IPS-18a (cell line): ENCODE measurements at regions not wholly inside any gene's neighbourhood (a gene's known extent, or its start where the extent isn't known, plus 50 kb on each side); places are given as distances from the start of the nearest gene placed in this dataset.

Experiments used
- H3K27ac ChIP-seq: one replicate; pipeline ENCODE4 v1.5.1; 2013; ENCODE audit warnings: low read length
- H3K27me3 ChIP-seq: one replicate; pipeline ENCODE4 v1.6.1; 2013; ENCODE audit warnings: mild to moderate bottlenecking, low read length; ENCODE audit not compliant: control insufficient read depth, insufficient read depth
- H3K36me3 ChIP-seq: one replicate; pipeline ENCODE4 v1.6.1; 2013; ENCODE audit warnings: low read depth, low read length; ENCODE audit not compliant: control insufficient read depth
- H3K4me1 ChIP-seq: one replicate; pipeline ENCODE4 v1.6.1; 2013; ENCODE audit warnings: low read depth, low read length; ENCODE audit not compliant: control insufficient read depth
- H3K4me3 ChIP-seq: one replicate; pipeline ENCODE4 v1.5.1; 2013; ENCODE audit warnings: low read length
- H3K9ac ChIP-seq: one replicate; pipeline ENCODE4 v1.6.1; 2013; ENCODE audit warnings: mild to moderate bottlenecking, low read length, moderate library complexity
- H3K9me3 ChIP-seq: one replicate; pipeline ENCODE4 v1.6.1; 2013; ENCODE audit warnings: low read depth, low read length; ENCODE audit not compliant: control insufficient read depth

DNA sequence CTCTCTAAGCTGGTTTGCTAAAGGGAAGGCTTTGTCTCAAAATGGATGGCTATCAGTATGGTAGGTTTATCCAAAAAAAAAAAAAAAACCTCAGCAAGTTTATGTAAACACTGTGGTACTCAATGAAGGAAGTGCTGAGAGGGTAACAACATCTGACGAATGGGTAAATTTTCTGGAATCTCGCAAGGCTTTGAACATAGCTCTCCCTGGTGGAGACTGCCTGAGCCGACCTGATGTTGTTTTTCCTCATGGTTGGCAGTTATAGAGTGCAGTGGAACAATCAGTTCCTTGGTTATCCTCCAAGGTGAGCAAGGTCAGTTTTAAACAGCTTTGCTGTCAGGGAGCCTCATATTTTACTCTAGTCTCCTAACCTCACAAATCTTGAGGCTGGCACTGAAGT lies 94.6 kb downstream of the ZPLD1 start:
- H3K9ac ChIP-seq, result no peak overlapping the region
- no peaks in the 10 kb centered on the region for H3K27me3 ChIP-seq
- H3K36me3 ChIP-seq, result no peaks in the 10 kb centered on the region
- H3K4me3 ChIP-seq, result no peak overlapping the region
- no peak overlapping the region for H3K27ac ChIP-seq
- H3K9me3 ChIP-seq, result no peaks in the 10 kb centered on the region
- no peaks in the 10 kb centered on the region for H3K4me1 ChIP-seq

DNA sequence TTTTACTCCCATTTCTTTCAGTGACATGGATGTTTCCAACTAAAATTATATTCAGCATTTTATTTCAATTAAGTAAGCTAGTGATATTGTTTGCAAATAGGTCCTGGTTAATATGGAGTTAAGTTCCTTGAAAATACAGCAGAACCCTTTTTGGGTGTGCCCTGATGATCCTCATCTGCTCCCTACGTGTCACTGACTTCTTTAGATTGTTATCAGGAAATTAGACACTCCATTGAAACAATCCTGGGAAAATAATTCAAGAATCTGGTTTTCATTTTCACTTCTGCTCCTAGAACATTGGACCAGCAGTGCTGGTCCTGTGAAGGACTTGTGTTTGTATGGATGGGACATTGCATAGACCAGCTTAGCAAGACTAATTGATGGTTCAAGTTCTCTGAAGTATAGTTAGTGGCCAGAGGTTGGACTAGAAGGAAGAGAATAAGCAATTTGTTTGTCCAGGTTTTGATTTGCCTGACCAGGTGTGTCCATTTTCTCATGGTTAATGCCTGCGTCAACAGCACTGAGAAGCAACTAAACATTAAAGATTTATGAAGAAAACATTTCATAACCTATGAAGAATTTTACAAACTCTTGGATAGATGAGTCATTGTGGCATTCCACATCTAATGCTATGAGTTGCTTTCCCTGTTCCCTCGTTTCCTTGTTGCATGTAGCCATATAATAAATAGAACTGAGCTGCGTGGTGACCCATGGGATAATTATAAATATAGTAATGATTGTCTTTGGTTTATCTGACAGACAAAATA lies 95.8 kb downstream of the ZPLD1 start:
- Histone ChIP-seq H3K9me3 (no peaks in the 10 kb centered on the region), H3K27me3 (no peaks in the 10 kb centered on the region), H3K9ac (no peak overlapping the region), H3K4me1 (no peaks in the 10 kb centered on the region), H3K36me3 (no peaks in the 10 kb centered on the region), H3K4me3 (no peak overlapping the region), H3K27ac (no peak overlapping the region)

DNA sequence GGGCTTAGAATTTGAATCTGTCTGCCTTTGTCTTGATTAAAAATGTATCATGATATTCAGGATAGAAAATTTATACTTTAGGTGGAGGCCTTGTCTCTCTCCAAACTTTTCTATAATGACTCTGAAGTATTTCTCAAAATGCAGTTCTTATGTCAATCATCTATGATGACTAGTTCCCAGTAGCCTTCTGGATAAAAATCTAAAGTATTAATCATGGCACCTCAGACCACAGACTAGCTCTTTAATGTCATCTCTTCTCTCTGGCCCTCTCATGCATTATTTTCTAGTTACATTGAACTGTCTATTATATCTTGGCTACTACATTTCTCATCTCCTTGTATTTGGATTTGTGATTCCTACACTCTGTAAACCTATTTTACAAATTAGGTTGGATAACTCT lies 96.9 kb downstream of the ZPLD1 start:
- H3K27me3 ChIP-seq, result no peaks in the 10 kb centered on the region
- H3K4me1 ChIP-seq, result no peaks in the 10 kb centered on the region
- no peak overlapping the region for H3K27ac ChIP-seq
- H3K4me3 ChIP-seq, result no peak overlapping the region
- no peaks in the 10 kb centered on the region for H3K9me3 ChIP-seq
- no peaks in the 10 kb centered on the region for H3K36me3 ChIP-seq
- H3K9ac ChIP-seq, result no peak overlapping the region

DNA sequence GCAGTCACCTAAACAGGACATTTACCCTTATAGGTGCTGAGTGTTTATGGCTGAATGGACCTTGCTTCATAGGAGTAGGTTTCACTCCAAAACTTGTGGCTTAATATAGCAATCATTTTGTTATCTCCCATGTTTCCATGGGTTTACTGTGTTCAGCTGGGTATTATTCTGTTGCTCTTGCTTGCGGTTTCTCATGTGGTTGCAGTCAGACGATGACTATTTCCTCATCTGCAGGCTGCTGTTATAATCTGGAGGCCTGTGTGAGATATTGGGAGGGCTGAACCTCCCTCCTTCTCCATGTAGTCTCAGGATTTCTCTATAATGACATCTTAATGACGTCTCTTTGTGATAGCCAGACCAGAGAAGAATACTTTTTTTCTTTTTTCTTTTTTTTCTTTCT lies 98.1 kb downstream of the ZPLD1 start:
- no peaks in the 10 kb centered on the region for H3K27me3 ChIP-seq
- no peaks in the 10 kb centered on the region for H3K36me3 ChIP-seq
- no peak overlapping the region for H3K4me3 ChIP-seq
- H3K4me1 ChIP-seq, result no peaks in the 10 kb centered on the region
- no peaks in the 10 kb centered on the region for H3K9me3 ChIP-seq
- no peak overlapping the region for H3K9ac ChIP-seq
- H3K27ac ChIP-seq, result no peak overlapping the region

DNA sequence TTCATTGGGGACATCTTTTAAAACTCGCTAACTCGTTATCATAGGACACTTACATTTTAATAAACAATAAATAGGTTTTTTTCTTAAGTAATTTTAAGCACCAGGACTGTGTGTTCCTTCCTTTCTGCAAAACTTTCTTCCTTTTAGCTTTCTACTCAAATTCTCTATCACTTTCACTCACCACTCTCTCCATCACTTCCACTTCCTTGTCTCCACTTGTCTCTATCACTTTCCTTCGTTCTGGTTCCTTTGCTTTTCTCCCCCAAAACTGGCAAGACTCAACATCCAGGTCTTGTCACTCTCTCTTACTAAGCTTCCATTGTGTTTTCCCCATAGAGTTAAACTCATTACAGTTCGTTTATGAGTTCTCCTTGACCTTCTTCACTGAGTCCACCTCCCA lies 99.0 kb downstream of the ZPLD1 start:
- Histone ChIP-seq H3K9me3 (no peaks in the 10 kb centered on the region), H3K27ac (no peak overlapping the region), H3K27me3 (no peaks in the 10 kb centered on the region), H3K9ac (no peak overlapping the region), H3K36me3 (no peaks in the 10 kb centered on the region), H3K4me1 (no peaks in the 10 kb centered on the region), H3K4me3 (no peak overlapping the region)

DNA sequence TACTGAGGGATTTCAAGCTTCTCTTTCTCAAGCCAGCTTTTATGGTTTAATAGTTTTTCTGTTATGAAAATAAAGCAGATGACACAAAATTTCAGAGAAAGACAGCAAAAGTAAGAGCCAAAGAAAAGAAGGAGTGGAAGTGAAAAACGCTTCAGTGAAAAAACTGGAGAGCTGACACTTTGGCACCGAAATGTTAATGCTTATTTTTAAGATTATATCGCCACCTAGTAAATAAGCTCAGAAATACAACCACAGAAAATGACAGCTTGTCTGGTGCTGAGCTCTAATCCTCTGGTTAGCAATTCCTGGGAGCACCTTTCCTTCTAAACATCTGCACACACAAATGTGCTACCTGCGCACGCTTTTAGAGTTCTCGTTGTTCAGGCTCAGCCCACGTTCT lies 101.6 kb downstream of the ZPLD1 start:
- Histone ChIP-seq H3K9me3 (no peaks in the 10 kb centered on the region), H3K4me3 (no peak overlapping the region), H3K9ac (no peak overlapping the region), H3K27ac (no peak overlapping the region), H3K4me1 (no peaks in the 10 kb centered on the region), H3K36me3 (no peaks in the 10 kb centered on the region), H3K27me3 (no peaks in the 10 kb centered on the region)

DNA sequence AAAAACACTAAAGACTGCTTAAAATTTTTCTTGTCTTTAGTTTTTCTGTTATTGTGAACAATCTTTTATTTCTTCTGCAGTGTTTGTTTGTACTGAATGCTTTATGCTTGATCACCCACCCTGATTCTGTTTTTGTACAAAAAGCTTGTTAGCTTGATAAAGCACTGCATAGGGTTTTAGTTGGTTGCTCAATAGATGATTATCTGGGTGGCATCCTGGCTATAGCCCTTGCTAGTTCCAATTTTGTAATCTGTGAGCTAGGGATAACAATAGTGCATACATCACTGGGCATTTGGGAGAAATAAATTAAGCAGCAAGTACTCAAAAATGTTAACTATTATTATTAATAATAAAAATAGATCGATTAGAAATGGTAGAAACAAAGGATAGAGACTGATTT lies 102.3 kb downstream of the ZPLD1 start:
- Histone ChIP-seq H3K27ac (no peak overlapping the region), H3K27me3 (no peaks in the 10 kb centered on the region), H3K4me3 (no peak overlapping the region), H3K9ac (no peak overlapping the region), H3K9me3 (no peaks in the 10 kb centered on the region), H3K4me1 (no peaks in the 10 kb centered on the region), H3K36me3 (no peaks in the 10 kb centered on the region)

DNA sequence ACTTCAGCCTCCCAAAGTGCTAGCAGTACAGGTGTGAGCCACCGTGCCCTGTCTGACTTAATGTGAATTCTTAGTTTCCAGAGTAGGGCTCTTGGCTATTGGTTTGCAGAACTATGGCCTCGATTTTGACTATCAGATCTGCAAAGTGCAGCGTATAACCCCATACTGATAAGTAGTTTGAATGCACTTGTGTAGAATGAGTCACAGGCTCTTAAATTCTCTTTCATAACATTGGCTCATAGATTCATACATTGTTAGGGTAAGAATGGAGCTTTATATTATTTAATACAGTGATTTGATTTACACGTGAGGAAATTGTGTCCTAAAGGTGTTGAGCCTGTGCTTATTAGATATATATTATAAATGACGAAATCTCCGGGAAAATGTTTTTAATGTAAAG lies 109.9 kb downstream of the ZPLD1 start:
- no peak overlapping the region for H3K27ac ChIP-seq
- H3K4me1 ChIP-seq, result no peaks in the 10 kb centered on the region
- no peak overlapping the region for H3K9ac ChIP-seq
- H3K27me3 ChIP-seq, result no peaks in the 10 kb centered on the region
- H3K9me3 ChIP-seq, result no peaks in the 10 kb centered on the region
- no peak overlapping the region for H3K4me3 ChIP-seq
- no peaks in the 10 kb centered on the region for H3K36me3 ChIP-seq

DNA sequence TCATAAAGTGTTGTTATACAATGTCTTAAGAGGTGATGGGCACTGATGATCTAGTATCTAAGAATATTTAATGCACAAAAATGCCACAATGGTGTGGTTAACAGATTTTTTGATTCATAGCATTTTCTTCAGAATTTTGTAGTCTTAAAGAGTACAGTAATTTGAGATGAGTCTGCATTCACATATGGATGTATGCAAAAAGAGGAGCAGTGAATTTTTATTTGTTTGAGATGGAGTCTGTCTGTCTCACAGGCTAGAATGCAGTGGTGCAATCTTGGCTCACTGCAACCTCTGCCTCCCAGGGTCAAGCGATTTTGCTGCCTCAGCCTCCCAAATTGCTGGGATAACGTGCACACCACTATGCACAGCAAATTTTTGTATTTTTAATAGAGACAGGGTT lies 110.5 kb downstream of the ZPLD1 start:
- H3K36me3 ChIP-seq, result no peaks in the 10 kb centered on the region
- H3K9me3 ChIP-seq, result no peaks in the 10 kb centered on the region
- H3K27ac ChIP-seq, result no peak overlapping the region
- no peak overlapping the region for H3K9ac ChIP-seq
- H3K27me3 ChIP-seq, result no peaks in the 10 kb centered on the region
- no peak overlapping the region for H3K4me3 ChIP-seq
- no peaks in the 10 kb centered on the region for H3K4me1 ChIP-seq

DNA sequence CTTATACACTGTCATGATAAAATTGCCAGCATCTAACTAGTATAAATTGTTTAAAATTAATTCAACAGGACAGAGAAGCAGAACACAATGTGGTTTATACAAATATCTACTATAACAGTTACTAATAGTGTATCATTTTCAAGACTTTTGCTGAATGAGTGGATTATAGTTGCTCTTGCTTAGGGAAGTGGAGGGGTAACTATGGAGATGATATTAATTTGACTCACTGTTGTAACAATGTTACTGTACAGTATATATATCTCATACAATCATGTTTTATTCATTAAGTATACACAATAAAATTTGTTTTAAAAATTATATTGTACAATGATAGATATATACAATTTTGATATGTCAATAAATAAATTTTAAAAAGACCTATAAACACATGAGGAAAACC lies 119.1 kb downstream of the ZPLD1 start:
- Histone ChIP-seq H3K9me3 (no peaks in the 10 kb centered on the region), H3K4me3 (no peak overlapping the region), H3K27me3 (no peaks in the 10 kb centered on the region), H3K36me3 (no peaks in the 10 kb centered on the region), H3K4me1 (no peaks in the 10 kb centered on the region), H3K27ac (no peak overlapping the region), H3K9ac (no peak overlapping the region)

DNA sequence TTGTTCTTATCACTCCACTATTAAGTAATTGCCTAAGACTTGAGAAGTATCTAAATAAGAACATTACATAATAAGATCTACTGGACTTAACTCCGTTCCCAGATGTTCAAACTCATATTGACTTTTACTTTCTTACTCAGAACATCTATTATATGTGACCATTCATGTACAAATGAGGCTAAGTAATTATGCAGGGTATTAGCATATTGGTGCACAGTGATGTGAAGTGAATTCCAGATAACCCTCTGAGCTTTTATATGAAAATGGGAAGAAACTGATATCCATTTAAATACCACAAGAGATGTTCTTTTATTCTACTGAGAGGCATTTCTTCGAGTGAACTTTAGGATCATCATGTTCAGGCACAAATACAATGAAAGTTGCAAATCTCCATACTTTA lies 135.7 kb downstream of the ZPLD1 start:
- H3K36me3 ChIP-seq, result no peaks in the 10 kb centered on the region
- peaks cover 4% of the 10 kb centered on the region for H3K4me1 ChIP-seq
- H3K27me3 ChIP-seq, result no peaks in the 10 kb centered on the region
- no peak overlapping the region for H3K4me3 ChIP-seq
- no peaks in the 10 kb centered on the region for H3K9me3 ChIP-seq
- H3K27ac ChIP-seq, result no peak overlapping the region
- no peak overlapping the region for H3K9ac ChIP-seq

DNA sequence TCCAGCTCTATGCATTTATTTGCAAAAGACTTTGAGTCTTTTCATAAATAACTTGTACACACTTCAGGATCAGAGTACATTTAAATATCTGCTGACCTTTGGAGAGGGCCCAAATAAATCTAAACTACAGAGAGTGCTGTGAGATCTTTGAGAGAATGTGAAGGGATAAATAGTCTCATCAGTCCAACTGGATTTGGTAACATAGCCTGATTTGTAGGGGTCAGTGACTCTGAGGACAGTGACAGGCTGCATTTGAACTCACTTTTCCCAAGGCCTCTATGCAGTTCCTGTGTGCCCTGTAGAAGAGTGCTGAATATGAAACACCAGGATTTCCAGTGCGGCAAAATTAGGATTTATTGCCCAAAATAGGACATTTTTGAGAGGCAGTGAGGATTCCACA lies 136.2 kb downstream of the ZPLD1 start:
- no peaks in the 10 kb centered on the region for H3K9me3 ChIP-seq
- peaks cover 4% of the 10 kb centered on the region for H3K4me1 ChIP-seq
- no peak overlapping the region for H3K27ac ChIP-seq
- H3K27me3 ChIP-seq, result no peaks in the 10 kb centered on the region
- H3K4me3 ChIP-seq, result no peak overlapping the region
- no peaks in the 10 kb centered on the region for H3K36me3 ChIP-seq
- H3K9ac ChIP-seq, result no peak overlapping the region
